Spleen (tissue), 7 donors: ENCODE measurements at regions not wholly inside any gene's neighbourhood (a gene's known extent, or its start where the extent isn't known, plus 50 kb on each side); places are given as distances from the start of the nearest gene placed in this dataset.

Source experiments
- POLR2A ChIP-seq, 3 donors: fragments of 450-650 bp; IDR thresholded peaks; one replicate each; pipeline ENCODE4 v1.5.1; 2017; ENCODE audit warnings: antibody characterized with exemption in 3 of 3, mild to moderate bottlenecking in 1 of 3
- POLR2AphosphoS5 ChIP-seq, 3 donors: sonication (generic); formaldehyde crosslinking; IDR thresholded peaks; one replicate each; pipeline ENCODE4 v1.5.1; 2017; ENCODE audit warnings: antibody characterized with exemption in 3 of 3
- TF ChIP-seq, protein P1 (sequence below), 11 experiments: fragments of 200-600 bp in 7 of 11; fragments of 450-650 bp in 4 of 11; sonication (generic) in 4 of 11; IDR thresholded peaks in 8 of 11; conservative IDR thresholded peaks in 3 of 11; 1 replicate in 7 of 11; 2 replicates in 4 of 11; pipeline versions ENCODE4 v1.4.0 to v1.8.0; 2016 to 2021; ENCODE audit warnings: antibody characterized with exemption in 11 of 11, inconsistent platforms in 4 of 11, mild to moderate bottlenecking in 1 of 11
- donor health status: DM: no; HTN: no; CAD: no; lungs with moderate emphysema.
- donor health status: DM: no; HTN: no; CAD: no.
- donor health status: DM: no; HTN: no; CAD: no.

DNA sequence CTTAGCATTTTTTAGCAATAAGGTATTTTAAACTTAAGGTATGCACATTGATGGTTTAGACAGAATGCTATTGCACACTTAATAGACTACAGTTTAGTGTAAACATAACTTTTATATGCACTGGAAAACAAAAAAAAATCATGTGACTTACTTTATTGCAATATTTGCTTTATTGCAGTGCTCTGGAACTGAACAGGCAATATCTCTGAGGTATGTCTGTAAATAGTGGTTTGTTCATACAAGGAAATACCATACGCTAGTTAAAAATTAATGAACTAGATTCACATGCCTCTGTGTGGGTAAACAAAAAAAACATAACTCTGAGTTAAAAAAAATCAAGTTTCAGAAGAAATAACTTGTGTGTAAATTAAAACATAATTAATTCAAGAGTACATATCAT is 479.0 kb upstream of the MKI67 start:
- TF ChIP-seq POLR2A (IDR thresholded peaks at IDR 0.05) (no peak), POLR2AphosphoS5 (IDR thresholded peaks at IDR 0.05) (no peak)
- TF ChIP-seq, protein P1, sequence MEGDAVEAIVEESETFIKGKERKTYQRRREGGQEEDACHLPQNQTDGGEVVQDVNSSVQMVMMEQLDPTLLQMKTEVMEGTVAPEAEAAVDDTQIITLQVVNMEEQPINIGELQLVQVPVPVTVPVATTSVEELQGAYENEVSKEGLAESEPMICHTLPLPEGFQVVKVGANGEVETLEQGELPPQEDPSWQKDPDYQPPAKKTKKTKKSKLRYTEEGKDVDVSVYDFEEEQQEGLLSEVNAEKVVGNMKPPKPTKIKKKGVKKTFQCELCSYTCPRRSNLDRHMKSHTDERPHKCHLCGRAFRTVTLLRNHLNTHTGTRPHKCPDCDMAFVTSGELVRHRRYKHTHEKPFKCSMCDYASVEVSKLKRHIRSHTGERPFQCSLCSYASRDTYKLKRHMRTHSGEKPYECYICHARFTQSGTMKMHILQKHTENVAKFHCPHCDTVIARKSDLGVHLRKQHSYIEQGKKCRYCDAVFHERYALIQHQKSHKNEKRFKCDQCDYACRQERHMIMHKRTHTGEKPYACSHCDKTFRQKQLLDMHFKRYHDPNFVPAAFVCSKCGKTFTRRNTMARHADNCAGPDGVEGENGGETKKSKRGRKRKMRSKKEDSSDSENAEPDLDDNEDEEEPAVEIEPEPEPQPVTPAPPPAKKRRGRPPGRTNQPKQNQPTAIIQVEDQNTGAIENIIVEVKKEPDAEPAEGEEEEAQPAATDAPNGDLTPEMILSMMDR (IDR thresholded peaks at IDR 0.05 in 8 of 11, conservative IDR thresholded peaks at IDR 0.05 in 3 of 11): no peak
